Fibroblast of the aortic adventitia (primary cell): ENCODE measurements at regions not wholly inside any gene's neighbourhood (a gene's known extent, or its start where the extent isn't known, plus 50 kb on each side); places are given as distances from the start of the nearest gene placed in this dataset.

Experiments used
- DNase-seq: peaks from one replicate; pipeline ENCODE4 v3.0.0-alpha.2; 2010; ENCODE audit warnings: low read depth
- H3K4me3 ChIP-seq: 2 replicates; pipeline ENCODE4 v1.5.1; 2011; ENCODE audit warnings: low read depth, mild to moderate bottlenecking, control low read depth, low read length, moderate library complexity
- TF ChIP-seq, protein P1 (sequence below): IDR thresholded peaks from 2 replicates; pipeline ENCODE4 v1.5.1; 2011; ENCODE audit warnings: mild to moderate bottlenecking, low read length, control low read depth, inconsistent platforms; ENCODE audit not compliant: insufficient read depth

DNA sequence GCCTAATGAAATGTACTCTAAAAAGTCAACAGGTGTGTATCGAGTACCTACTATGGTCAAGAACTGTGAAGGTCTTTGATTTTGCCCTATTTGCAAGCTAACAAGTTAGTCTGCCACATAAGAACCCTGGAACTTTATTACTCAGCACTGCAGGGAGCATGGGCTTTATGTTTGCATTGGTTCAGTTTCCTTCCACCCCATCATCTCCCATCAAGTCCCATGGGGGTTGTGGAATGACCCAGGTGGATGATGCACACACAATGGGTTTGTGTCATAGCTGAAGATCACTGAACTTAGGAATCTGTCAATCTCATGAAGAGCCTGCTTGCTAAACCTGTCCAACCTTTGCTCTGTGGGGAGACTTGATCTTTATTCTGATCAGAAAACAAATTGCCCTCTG is 265.5 kb downstream of the RPRM start:
- no peak overlapping the region for H3K4me3 ChIP-seq
- TF ChIP-seq, protein P1, sequence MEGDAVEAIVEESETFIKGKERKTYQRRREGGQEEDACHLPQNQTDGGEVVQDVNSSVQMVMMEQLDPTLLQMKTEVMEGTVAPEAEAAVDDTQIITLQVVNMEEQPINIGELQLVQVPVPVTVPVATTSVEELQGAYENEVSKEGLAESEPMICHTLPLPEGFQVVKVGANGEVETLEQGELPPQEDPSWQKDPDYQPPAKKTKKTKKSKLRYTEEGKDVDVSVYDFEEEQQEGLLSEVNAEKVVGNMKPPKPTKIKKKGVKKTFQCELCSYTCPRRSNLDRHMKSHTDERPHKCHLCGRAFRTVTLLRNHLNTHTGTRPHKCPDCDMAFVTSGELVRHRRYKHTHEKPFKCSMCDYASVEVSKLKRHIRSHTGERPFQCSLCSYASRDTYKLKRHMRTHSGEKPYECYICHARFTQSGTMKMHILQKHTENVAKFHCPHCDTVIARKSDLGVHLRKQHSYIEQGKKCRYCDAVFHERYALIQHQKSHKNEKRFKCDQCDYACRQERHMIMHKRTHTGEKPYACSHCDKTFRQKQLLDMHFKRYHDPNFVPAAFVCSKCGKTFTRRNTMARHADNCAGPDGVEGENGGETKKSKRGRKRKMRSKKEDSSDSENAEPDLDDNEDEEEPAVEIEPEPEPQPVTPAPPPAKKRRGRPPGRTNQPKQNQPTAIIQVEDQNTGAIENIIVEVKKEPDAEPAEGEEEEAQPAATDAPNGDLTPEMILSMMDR: no peak
- no peak for DNase-seq

DNA sequence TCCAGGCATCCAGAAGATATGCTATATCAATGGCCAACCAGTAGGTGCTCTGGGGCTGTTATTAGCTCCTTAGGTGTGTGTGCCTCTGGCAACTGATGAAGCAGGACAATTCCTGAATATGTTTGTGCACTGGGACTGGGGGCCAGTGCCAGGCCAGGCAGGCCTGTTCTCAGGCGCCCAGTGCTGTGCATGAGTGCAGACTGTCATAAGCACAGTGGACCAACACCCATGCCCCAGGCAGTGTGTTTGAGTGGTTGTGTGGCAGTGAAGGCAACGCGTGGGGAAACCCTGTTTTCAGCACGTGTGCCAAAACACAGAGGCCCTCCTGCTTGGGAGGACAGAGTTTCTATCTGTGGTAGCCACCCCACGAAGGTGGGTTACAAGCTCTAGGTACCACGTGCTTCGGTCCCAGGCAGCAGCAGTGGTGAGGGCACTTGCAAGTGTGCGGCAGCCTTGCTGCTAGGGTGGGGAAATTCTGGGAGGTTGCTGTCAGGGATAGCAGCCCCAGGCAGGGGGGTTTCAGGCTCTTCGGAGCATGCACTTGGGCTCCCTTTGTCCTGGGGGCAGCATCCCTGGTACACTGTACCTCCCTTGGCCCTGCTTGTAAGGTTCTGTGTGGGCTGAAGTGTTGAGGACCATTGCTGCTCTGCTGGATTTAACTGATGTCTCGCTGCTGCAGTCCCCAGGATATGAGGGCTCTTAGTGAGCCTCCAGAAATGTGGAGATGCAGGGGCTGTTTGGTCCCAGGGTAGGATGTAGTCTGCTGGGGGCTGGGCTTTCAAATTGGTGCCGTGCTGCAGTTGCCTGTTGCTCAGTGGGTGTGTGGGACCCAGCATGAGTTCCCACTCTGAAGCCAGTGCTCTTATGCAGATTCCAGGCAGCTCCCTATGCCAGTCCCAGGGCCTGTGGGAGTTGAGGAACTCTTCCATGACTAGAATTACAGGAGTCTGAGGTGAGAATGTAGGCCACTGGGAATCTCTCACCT is 280.9 kb downstream of the RPRM start:
- H3K4me3 ChIP-seq: no peak overlapping the region
- DNase-seq: no peak
- TF ChIP-seq, protein P1: no peak

DNA sequence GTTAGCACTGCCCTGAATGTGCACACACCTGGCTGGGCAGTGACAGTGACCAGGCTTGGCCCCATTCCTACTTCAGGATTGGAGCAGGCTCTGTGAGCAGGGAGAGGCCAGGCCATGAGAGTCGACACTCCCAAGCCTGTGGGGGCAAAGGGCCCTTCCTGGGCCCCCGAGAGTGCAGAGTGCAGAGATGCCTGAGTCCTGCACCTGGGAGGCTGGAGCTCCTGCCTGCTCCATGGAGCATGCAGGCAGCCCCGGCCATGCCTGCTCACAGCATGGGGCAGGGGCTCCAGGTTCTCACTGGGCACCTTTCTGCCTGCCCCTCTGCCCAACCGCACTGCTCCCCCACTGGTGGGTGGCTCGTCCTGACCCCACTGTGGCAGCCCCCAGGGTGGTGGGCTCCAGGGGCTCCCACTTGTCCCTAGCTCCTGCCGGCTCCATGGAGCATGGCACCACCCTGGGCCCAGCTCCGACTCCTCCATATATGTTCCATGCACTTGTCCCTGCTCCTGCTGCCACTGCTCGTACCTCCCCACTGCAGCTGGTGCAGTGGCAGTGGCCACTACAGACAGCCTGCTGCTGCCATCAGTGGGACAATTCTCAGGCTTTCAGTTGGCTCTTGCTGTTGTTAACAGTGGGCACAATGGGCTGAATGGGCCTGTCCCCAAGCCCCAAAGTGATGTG is 282.0 kb downstream of the RPRM start:
- no peak for DNase-seq
- H3K4me3 ChIP-seq: no peak overlapping the region
- TF ChIP-seq, protein P1: no peak

DNA sequence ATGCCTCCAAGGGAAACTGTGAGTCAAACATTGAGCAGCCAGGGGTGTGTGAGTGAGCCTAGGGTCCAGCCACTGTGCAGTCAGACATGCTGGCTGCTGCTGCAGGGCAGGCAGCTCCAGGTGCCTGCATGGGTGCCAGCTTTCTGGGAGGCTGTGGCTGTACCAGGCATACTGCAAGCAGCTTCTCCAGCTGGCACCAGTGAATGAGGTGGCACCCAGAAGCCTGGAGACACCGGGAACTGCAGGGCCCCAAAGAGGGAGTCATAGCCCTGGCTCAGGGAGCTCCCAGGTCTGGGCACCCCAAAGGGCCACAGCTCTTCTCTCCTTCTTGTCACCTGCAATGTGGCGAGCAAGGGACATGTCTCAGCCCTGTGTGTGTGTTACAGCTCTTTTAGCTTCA is 283.2 kb downstream of the RPRM start:
- H3K4me3 ChIP-seq: no peak overlapping the region
- TF ChIP-seq, protein P1: no peak
- no peak for DNase-seq

DNA sequence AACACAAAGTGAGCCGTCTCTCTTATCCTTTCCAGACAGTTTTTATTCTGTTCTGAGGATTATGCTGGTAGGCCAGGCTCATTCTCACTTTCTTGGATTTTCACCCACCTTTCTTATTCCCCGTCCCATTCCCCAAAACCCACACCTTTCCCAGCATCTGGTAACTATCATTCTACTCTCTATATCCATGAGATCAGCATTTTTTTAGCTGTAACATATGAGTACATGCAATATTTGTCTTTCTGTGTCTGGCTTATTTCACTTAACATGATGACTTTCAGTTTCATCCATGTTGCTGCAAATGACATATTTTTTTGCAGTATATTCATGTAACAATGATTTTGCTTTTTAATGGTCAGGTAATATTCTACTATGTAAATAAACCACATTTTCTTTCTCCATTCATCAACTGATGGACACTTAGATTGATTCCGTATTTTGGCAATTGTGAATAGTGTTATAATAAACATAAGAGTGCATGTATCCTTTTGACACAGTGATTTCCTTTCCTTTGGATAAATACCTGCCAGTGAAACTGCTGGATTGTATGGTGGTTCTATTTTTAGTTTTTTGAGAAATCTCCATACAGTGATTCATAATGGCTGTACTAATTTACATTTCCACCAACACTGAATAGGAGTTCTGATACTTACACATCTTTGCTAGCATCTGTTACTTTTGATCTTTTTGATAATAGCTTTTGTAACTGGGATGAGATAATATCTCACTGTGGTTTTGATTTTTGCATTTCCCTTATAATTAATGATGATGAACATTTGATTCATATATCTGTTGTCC is 289.3 kb downstream of the RPRM start:
- DNase-seq: no peak
- TF ChIP-seq, protein P1: no peak
- no peak overlapping the region for H3K4me3 ChIP-seq

DNA sequence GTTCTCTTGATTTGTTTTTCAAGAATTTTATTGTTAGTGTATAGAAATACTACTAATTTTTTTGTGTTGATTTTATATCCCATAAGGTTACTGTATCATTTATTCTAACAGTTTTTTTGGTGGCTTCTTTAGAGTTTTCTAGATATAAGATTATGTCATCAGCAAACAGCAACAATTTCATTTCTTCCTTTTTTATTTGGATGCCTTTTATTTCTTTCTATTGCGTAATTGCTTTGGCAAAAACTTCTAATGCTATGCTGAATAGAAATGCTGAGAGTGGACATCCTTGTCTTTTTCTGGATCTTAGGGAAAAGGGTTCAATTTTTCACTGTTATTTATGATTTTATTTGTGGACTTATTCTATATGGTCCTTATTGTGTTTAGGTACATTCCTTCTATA is 298.8 kb downstream of the RPRM start:
- no peak overlapping the region for H3K4me3 ChIP-seq
- TF ChIP-seq, protein P1: no peak
- DNase-seq: no peak
